ENCODE measurements at regions not wholly inside any gene's neighbourhood (a gene's known extent, or its start where the extent isn't known, plus 50 kb on each side); places are given as distances from the start of the nearest gene placed in this dataset.

DNA sequence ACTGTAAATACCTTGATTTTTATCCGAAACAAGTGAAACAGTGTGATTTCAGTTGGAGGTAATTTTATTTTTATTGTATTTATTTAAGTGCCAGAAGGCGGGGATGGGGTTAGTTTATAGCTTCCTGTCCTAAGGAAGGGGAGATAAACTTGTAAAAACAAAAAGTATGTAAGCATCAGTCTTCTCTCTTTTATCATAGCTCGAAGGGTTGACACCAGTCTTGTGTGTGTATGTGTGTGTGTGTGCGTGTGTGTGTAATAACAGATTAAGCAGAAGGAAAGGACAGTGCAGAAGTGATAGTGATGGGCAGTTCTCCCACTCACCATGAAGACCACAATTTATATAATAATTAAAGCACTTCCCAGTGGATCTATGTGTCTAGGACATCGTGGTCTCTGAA lies 793.3 kb downstream of the PLCL1 start:
- no peak for TF ChIP-seq POLR2A (IDR thresholded peaks at IDR 0.05)
- TF ChIP-seq POLR2AphosphoS5 (IDR thresholded peaks at IDR 0.05), result no peak
- TF ChIP-seq, protein P1, sequence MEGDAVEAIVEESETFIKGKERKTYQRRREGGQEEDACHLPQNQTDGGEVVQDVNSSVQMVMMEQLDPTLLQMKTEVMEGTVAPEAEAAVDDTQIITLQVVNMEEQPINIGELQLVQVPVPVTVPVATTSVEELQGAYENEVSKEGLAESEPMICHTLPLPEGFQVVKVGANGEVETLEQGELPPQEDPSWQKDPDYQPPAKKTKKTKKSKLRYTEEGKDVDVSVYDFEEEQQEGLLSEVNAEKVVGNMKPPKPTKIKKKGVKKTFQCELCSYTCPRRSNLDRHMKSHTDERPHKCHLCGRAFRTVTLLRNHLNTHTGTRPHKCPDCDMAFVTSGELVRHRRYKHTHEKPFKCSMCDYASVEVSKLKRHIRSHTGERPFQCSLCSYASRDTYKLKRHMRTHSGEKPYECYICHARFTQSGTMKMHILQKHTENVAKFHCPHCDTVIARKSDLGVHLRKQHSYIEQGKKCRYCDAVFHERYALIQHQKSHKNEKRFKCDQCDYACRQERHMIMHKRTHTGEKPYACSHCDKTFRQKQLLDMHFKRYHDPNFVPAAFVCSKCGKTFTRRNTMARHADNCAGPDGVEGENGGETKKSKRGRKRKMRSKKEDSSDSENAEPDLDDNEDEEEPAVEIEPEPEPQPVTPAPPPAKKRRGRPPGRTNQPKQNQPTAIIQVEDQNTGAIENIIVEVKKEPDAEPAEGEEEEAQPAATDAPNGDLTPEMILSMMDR (IDR thresholded peaks at IDR 0.05), result no peak
- no peak for TF ChIP-seq EP300 (IDR thresholded peaks at IDR 0.05)
- H3K27me3 ChIP-seq, result no peaks in the 10 kb centered on the region
- no peak overlapping the region for H3K4me3 ChIP-seq
- 8 to 33% methylated on average over 5 of the region's 5 CpGs for WGBS, 2 donors
- intact Hi-C loops (cut with DNase I), result no loop called here
- no peaks in the 10 kb centered on the region for H3K4me1 ChIP-seq
- no peaks in the 10 kb centered on the region for H3K9me3 ChIP-seq
- no peak for DNase-seq
- H3K27ac ChIP-seq, result no peak overlapping the region
- no peaks in the 10 kb centered on the region for H3K36me3 ChIP-seq

DNA sequence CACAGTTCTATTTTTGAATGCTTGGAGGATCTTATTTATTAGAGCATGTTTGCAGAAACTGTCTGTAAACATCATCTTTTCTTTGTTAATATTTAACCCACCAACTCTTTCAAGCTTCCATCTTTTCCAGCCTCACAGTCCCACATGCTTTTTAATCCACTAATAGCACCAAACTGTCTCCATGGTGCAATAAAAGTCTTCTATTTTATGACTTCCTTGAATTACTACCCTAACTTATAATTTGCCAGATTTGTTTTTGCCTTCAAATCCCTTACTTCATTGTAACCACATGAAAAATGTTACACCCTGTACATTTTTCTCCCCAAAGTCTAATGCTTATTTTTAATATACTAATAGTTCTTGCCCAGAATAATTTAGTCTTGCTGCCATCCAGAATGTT lies 792.6 kb downstream of the PLCL1 start:
- Histone ChIP-seq H3K27ac (no peak overlapping the region), H3K27me3 (no peaks in the 10 kb centered on the region), H3K36me3 (no peaks in the 10 kb centered on the region), H3K9me3 (no peaks in the 10 kb centered on the region), H3K4me3 (no peak overlapping the region), H3K4me1 (no peaks in the 10 kb centered on the region)
- intact Hi-C loops (cut with DNase I), result no loop called here
- no peak for DNase-seq
- no peak for TF ChIP-seq POLR2AphosphoS5 (IDR thresholded peaks at IDR 0.05)
- no peak for TF ChIP-seq POLR2A (IDR thresholded peaks at IDR 0.05)
- TF ChIP-seq EP300 (IDR thresholded peaks at IDR 0.05), result no peak
- TF ChIP-seq, protein P1 (IDR thresholded peaks at IDR 0.05), result no peak

DNA sequence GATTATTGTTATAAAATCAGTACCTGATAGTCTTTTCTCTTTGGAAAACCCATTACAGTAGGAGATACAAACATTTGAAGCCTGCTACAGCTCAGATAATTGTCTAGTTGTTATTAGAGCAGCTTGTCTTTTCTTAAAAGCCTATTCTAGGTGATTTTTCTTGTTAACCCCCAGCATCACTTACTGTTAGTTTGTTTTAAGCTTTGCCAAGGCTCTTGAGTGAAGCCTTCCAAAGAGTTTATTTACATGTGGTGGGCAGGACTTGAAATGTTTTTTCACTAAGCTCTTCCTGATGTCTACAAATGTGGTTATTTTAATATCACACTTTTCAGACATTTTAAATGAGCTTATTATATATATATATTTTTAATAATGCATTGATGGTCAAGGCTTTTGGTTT lies 791.3 kb downstream of the PLCL1 start:
- H3K4me3 ChIP-seq, result no peak overlapping the region
- no peaks in the 10 kb centered on the region for H3K9me3 ChIP-seq
- DNase-seq, result no peak
- H3K4me1 ChIP-seq, result no peaks in the 10 kb centered on the region
- no peaks in the 10 kb centered on the region for H3K36me3 ChIP-seq
- H3K27ac ChIP-seq, result no peak overlapping the region
- TF ChIP-seq, protein P1 (IDR thresholded peaks at IDR 0.05), result no peak
- TF ChIP-seq EP300 (IDR thresholded peaks at IDR 0.05), result no peak
- TF ChIP-seq POLR2A (IDR thresholded peaks at IDR 0.05), result no peak
- TF ChIP-seq POLR2AphosphoS5 (IDR thresholded peaks at IDR 0.05), result no peak
- intact Hi-C loops (cut with DNase I), result no loop called here
- no peaks in the 10 kb centered on the region for H3K27me3 ChIP-seq

DNA sequence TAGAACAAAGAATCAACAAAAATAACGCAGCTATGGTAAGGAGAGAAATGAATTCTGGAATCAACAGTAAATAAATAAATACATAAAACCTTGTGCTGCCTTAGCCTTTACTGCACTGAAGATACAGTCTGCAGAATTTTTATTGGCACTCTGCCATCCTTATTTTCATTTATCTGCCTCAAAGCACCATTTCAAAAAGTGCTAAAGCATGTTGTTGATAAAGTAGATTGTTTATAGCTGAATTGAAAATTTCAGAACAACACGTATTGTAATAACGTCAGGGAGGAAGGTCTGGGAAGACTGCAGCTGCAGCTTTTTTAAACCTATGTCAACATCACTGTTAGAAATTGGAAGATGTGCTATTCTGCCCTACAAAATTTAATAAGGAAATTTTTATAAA lies 787.2 kb downstream of the PLCL1 start:
- Histone ChIP-seq H3K4me3 (no peak overlapping the region), H3K4me1 (no peaks in the 10 kb centered on the region), H3K27ac (no peak overlapping the region), H3K27me3 (no peaks in the 10 kb centered on the region), H3K36me3 (no peaks in the 10 kb centered on the region), H3K9me3 (no peaks in the 10 kb centered on the region)
- WGBS, 2 donors, result 20 to 53% methylated on average over 3 of the region's 3 CpGs
- DNase-seq, result no peak
- intact Hi-C loops (cut with DNase I), result no loop called here
- TF ChIP-seq POLR2AphosphoS5 (IDR thresholded peaks at IDR 0.05) (no peak), EP300 (IDR thresholded peaks at IDR 0.05) (no peak), POLR2A (IDR thresholded peaks at IDR 0.05) (no peak)
- TF ChIP-seq, protein P1 (IDR thresholded peaks at IDR 0.05), result no peak

DNA sequence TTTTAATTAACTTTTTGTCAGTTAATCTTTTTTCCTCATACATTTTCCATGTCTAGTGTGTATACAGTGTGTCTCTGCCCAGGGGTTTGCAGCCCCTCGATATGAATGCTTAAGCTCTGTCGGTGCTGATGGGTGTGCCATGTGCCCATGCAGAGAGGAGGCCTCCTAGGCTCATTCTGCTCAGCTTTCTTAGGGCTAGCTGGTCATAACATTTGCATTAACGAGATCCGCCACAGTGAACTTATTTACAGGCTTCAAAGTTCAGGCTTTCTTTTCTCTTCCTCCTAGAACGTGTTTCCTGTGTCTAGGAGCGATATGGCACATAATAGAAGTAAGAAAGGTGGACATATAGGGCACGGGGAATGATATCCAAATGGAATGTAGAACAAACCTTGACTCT lies 783.3 kb downstream of the PLCL1 start:
- 15 to 57% methylated on average over 7 of the region's 7 CpGs for WGBS, 2 donors
- H3K4me1 ChIP-seq, result no peaks in the 10 kb centered on the region
- DNase-seq, result no peak
- no peak overlapping the region for H3K27ac ChIP-seq
- H3K36me3 ChIP-seq, result no peaks in the 10 kb centered on the region
- no peaks in the 10 kb centered on the region for H3K9me3 ChIP-seq
- no peak overlapping the region for H3K4me3 ChIP-seq
- no peaks in the 10 kb centered on the region for H3K27me3 ChIP-seq
- intact Hi-C loops (cut with DNase I), result no loop called here
- TF ChIP-seq POLR2A (IDR thresholded peaks at IDR 0.05) (no peak), EP300 (IDR thresholded peaks at IDR 0.05) (no peak), POLR2AphosphoS5 (IDR thresholded peaks at IDR 0.05) (no peak)
- TF ChIP-seq, protein P1 (IDR thresholded peaks at IDR 0.05), result no peak

All from sigmoid colon (tissue), 6 donors.